HCT116 (cell line): ENCODE measurements at regions not wholly inside any gene's neighbourhood (a gene's known extent, or its start where the extent isn't known, plus 50 kb on each side); places are given as distances from the start of the nearest gene placed in this dataset.

ENCODE experiments used
- CTCF ChIP-seq, 3 experiments: fragments of 200-600 bp in 1 of 3; sonication (generic) in 1 of 3; IDR thresholded peaks in 2 of 3; conservative IDR thresholded peaks in 1 of 3; 2 replicates each; pipeline ENCODE4 v1.5.1; 2012 to 2017; ENCODE audit warnings: low read depth in 2 of 3, low read length in 2 of 3, antibody characterized with exemption in 1 of 3, borderline replicate concordance in 1 of 3, control low read depth in 1 of 3, mild to moderate bottlenecking in 1 of 3, mixed read lengths in 1 of 3, mixed run types in 1 of 3, moderate library complexity in 1 of 3; ENCODE audit not compliant: insufficient read depth in 1 of 3
- EZH2 ChIP-seq: fragments of 200-600 bp; sonication (generic); IDR thresholded peaks from 2 replicates; pipeline ENCODE4 v1.6.1; 2017; ENCODE audit warnings: antibody characterized with exemption, mixed run types
- EZH2phosphoT487 ChIP-seq: fragments of 200-600 bp; IDR thresholded peaks from 2 replicates; pipeline ENCODE4 v1.6.1; 2018; ENCODE audit warnings: antibody characterized with exemption, borderline replicate concordance
- FOSL1 ChIP-seq: IDR thresholded peaks from 2 replicates; pipeline ENCODE4 v1.6.1; 2012; ENCODE audit warnings: low read depth
- JUND ChIP-seq: IDR thresholded peaks from 2 replicates; pipeline ENCODE4 v1.6.1; 2012
- MAX ChIP-seq: IDR thresholded peaks from 2 replicates; pipeline ENCODE4 v1.6.1; 2012
- POLR2A ChIP-seq: IDR thresholded peaks from 2 replicates; pipeline ENCODE4 v1.7.0; 2011; ENCODE audit warnings: borderline replicate concordance; ENCODE audit not compliant: insufficient read depth, insufficient read length; ENCODE audit errors: extremely low read depth
- POLR2AphosphoS5 ChIP-seq: IDR thresholded peaks from 2 replicates; pipeline ENCODE4 v1.6.1; 2011; ENCODE audit warnings: mild to moderate bottlenecking, low read depth, low read length, moderate library complexity
- RAD21 ChIP-seq: IDR thresholded peaks from 2 replicates; pipeline ENCODE4 v1.6.1; 2012; ENCODE audit warnings: low read depth, mild to moderate bottlenecking
- YY1 ChIP-seq: IDR thresholded peaks from 2 replicates; pipeline ENCODE4 v1.6.1; 2011; ENCODE audit warnings: low read length, low read depth, moderate library complexity, mild to moderate bottlenecking; ENCODE audit not compliant: insufficient replicate concordance; ENCODE audit errors: extremely low read depth
- ZNF274 ChIP-seq: fragments of 200-500 bp; sonication (Bioruptor generic); IDR thresholded peaks from 2 replicates; pipeline ENCODE4 v1.6.1; 2014; ENCODE audit warnings: mild to moderate bottlenecking, low read depth, low read length, inconsistent platforms

GRCh38 chr19:30752876-30753275, 380.7 kb downstream of the ZNF536 start:
- no peak for TF ChIP-seq CTCF (IDR thresholded peaks at IDR 0.05 in 2 of 3, conservative IDR thresholded peaks at IDR 0.05 in 1 of 3; ENCODE audit: borderline replicate concordance in 1 of 3, insufficient read depth in 1 of 3, low read depth in 2 of 3, low read length in 2 of 3)
- no peak for TF ChIP-seq POLR2A
- no peak for TF ChIP-seq EZH2
- no peak for TF ChIP-seq POLR2AphosphoS5
- TF ChIP-seq YY1 = no peak
- no peak for TF ChIP-seq FOSL1
- TF ChIP-seq RAD21 = no peak
- TF ChIP-seq EZH2phosphoT487 = no peak
- no peak for TF ChIP-seq ZNF274
- TF ChIP-seq JUND = no peak
- no peak for TF ChIP-seq MAX
